ENCODE measurements at regions not wholly inside any gene's neighbourhood (a gene's known extent, or its start where the extent isn't known, plus 50 kb on each side); places are given as distances from the start of the nearest gene placed in this dataset.

GRCh38 chr2:183926433-183926832 is 671.9 kb upstream of the ZNF804A start:
- TF ChIP-seq MXI1 (IDR thresholded peaks at IDR 0.05; ENCODE audit: low read depth, low read length) (no peak), CTCF (IDR thresholded peaks at IDR 0.05) (no peak), MEF2A (IDR thresholded peaks at IDR 0.05; ENCODE audit: borderline replicate concordance, low read depth) (no peak), FOXM1 (IDR thresholded peaks at IDR 0.05; ENCODE audit: low read depth) (no peak)

All from SK-N-SH (cell line).